ENCODE measurements at regions not wholly inside any gene's neighbourhood (a gene's known extent, or its start where the extent isn't known, plus 50 kb on each side); places are given as distances from the start of the nearest gene placed in this dataset.

- Mint-ChIP-seq H3K27ac (no peak overlapping the region), H3K9me3 (peaks cover 27% of the 10 kb centered on the region), H3K27me3 (ENCODE audit: low read depth) (no peaks in the 10 kb centered on the region; the same call in 1 of the 2 replicates), H3K4me3 (no peak overlapping the region), H3K36me3 (no peaks in the 10 kb centered on the region; the same call in 1 of the 2 replicates), H3K4me1 (peaks cover 5% of the 10 kb centered on the region)
- ATAC-seq (no peak), DNase-seq (ENCODE audit: low spot score) (no peak)
- TF ChIP-seq, protein P1, sequence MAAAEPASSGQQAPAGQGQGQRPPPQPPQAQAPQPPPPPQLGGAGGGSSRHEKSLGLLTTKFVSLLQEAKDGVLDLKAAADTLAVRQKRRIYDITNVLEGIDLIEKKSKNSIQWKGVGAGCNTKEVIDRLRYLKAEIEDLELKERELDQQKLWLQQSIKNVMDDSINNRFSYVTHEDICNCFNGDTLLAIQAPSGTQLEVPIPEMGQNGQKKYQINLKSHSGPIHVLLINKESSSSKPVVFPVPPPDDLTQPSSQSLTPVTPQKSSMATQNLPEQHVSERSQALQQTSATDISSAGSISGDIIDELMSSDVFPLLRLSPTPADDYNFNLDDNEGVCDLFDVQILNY (CRISPR knock-in tag; IDR thresholded peaks at IDR 0.05), result no peak
- TF ChIP-seq NR1H2 (CRISPR knock-in tag; IDR thresholded peaks at IDR 0.05) (no peak), IRF2 (CRISPR knock-in tag; IDR thresholded peaks at IDR 0.05; ENCODE audit: borderline replicate concordance, low read depth) (no peak), TCF7 (CRISPR knock-in tag; IDR thresholded peaks at IDR 0.05; ENCODE audit: low read depth) (no peak), ZNF121 (CRISPR knock-in tag; IDR thresholded peaks at IDR 0.05) (no peak), GABPB1 (CRISPR knock-in tag; IDR thresholded peaks at IDR 0.05) (no peak), ZNF219 (CRISPR knock-in tag; IDR thresholded peaks at IDR 0.05; ENCODE audit: borderline replicate concordance) (no peak), CREM (CRISPR knock-in tag; IDR thresholded peaks at IDR 0.05) (no peak), CREB1 (CRISPR knock-in tag; IDR thresholded peaks at IDR 0.05) (no peak), ESRRA (CRISPR knock-in tag; IDR thresholded peaks at IDR 0.05; ENCODE audit: borderline replicate concordance) (no peak), TEAD1 (CRISPR knock-in tag; IDR thresholded peaks at IDR 0.05) (no peak), JAZF1 (CRISPR knock-in tag; IDR thresholded peaks at IDR 0.05) (no peak), PREB (CRISPR knock-in tag; IDR thresholded peaks at IDR 0.05; ENCODE audit: borderline replicate concordance) (no peak), ATF6 (CRISPR knock-in tag; IDR thresholded peaks at IDR 0.05) (no peak), NFE2L1 (CRISPR knock-in tag; IDR thresholded peaks at IDR 0.05) (no peak), CTCF (IDR thresholded peaks at IDR 0.05) (no peak)
- TF ChIP-seq, protein P2, sequence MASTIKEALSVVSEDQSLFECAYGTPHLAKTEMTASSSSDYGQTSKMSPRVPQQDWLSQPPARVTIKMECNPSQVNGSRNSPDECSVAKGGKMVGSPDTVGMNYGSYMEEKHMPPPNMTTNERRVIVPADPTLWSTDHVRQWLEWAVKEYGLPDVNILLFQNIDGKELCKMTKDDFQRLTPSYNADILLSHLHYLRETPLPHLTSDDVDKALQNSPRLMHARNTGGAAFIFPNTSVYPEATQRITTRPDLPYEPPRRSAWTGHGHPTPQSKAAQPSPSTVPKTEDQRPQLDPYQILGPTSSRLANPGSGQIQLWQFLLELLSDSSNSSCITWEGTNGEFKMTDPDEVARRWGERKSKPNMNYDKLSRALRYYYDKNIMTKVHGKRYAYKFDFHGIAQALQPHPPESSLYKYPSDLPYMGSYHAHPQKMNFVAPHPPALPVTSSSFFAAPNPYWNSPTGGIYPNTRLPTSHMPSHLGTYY (CRISPR knock-in tag; IDR thresholded peaks at IDR 0.05), result no peak
- ChIA-PET POLR2A (no interaction called here), CTCF (no interaction called here)
Measured at GRCh38 chr12:39682689-39683477, 63.3 kb upstream of the ABCD2 start.

- ChIA-PET CTCF (no interaction called here), POLR2A (no interaction called here)
- ATAC-seq, result peak; percentile 88
- Mint-ChIP-seq H3K4me1 (peaks cover 7% of the 10 kb centered on the region), H3K27ac (no peak overlapping the region), H3K27me3 (ENCODE audit: low read depth) (no peaks in the 10 kb centered on the region; the same call in 1 of the 2 replicates), H3K9me3 (peaks cover 43% of the 10 kb centered on the region), H3K4me3 (no peak overlapping the region), H3K36me3 (peaks cover 1% of the 10 kb centered on the region; the same call in 1 of the 2 replicates)
- DNase-seq (ENCODE audit: low spot score), result no peak
- TF ChIP-seq, protein P3, sequence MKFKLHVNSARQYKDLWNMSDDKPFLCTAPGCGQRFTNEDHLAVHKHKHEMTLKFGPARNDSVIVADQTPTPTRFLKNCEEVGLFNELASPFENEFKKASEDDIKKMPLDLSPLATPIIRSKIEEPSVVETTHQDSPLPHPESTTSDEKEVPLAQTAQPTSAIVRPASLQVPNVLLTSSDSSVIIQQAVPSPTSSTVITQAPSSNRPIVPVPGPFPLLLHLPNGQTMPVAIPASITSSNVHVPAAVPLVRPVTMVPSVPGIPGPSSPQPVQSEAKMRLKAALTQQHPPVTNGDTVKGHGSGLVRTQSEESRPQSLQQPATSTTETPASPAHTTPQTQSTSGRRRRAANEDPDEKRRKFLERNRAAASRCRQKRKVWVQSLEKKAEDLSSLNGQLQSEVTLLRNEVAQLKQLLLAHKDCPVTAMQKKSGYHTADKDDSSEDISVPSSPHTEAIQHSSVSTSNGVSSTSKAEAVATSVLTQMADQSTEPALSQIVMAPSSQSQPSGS (CRISPR knock-in tag; IDR thresholded peaks at IDR 0.05; ENCODE audit: borderline replicate concordance, low read depth), result no peak
- TF ChIP-seq FOXP1 (CRISPR knock-in tag; IDR thresholded peaks at IDR 0.05; ENCODE audit: borderline replicate concordance) (no peak), TCF7 (CRISPR knock-in tag; IDR thresholded peaks at IDR 0.05; ENCODE audit: low read depth) (no peak), USF1 (CRISPR knock-in tag; IDR thresholded peaks at IDR 0.05) (no peak), ZNF317 (CRISPR knock-in tag; IDR thresholded peaks at IDR 0.05; ENCODE audit: borderline replicate concordance, low read depth) (no peak), ZNF232 (CRISPR knock-in tag; IDR thresholded peaks at IDR 0.05) (no peak)
Measured at GRCh38 chr12:39675263-39675662, 55.7 kb upstream of the ABCD2 start.

Data from WTC11 (cell line).